HEK293T (cell line): ENCODE measurements at regions not wholly inside any gene's neighbourhood (a gene's known extent, or its start where the extent isn't known, plus 50 kb on each side); places are given as distances from the start of the nearest gene placed in this dataset.

Experiments used
- BHLHE40 ChIP-seq: fragments of 450-650 bp; IDR thresholded peaks from 2 replicates; pipeline ENCODE4 v1.6.1; 2016; ENCODE audit warnings: mild to moderate bottlenecking, moderate library complexity, borderline replicate concordance
- ELF4 ChIP-seq: fragments of 450-650 bp; IDR thresholded peaks from 2 replicates; pipeline ENCODE4 v1.6.1; 2017; ENCODE audit warnings: antibody characterized with exemption
- FOXK2 ChIP-seq: fragments of 450-650 bp; IDR thresholded peaks from 2 replicates; pipeline ENCODE4 v1.6.1; 2016; ENCODE audit warnings: mild to moderate bottlenecking
- L3MBTL2 ChIP-seq: fragments of 450-650 bp; conservative IDR thresholded peaks from 2 replicates; pipeline ENCODE4 v1.6.1; 2016; ENCODE audit warnings: mild to moderate bottlenecking
- NFRKB ChIP-seq: fragments of 450-650 bp; IDR thresholded peaks from 2 replicates; pipeline ENCODE4 v1.6.1; 2016; ENCODE audit warnings: mild to moderate bottlenecking, moderate library complexity
- PKNOX1 ChIP-seq: fragments of 450-650 bp; IDR thresholded peaks from 2 replicates; pipeline ENCODE4 v1.6.1; 2016
- SP1 ChIP-seq: fragments of 450-650 bp; IDR thresholded peaks from 2 replicates; pipeline ENCODE4 v1.6.1; 2017
- SUZ12 ChIP-seq: fragments of 450-650 bp; IDR thresholded peaks from 2 replicates; pipeline ENCODE4 v1.6.1; 2016; ENCODE audit warnings: mild to moderate bottlenecking

DNA sequence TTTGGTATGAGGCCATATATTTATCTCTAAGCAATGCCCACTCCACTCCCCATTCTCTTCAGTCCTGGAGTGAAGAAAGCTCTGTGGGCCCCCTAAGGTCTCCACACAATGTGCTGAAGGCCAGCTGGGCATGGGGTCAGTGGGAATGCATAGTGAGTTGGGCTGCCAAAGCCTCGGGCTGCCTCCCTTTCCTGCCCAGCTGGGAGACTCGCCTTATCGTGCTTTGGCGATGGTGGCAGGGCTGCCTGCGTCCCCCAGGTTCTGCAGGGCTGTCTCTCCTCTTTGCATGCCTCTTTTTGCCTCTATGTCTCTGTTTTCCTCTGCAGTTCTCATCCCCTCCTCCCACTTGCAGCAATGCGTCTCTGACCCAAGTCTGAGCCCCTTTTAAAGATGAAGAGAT lies 116.5 kb downstream of the CYLD start:
- no peak for TF ChIP-seq SUZ12
- no peak for TF ChIP-seq ELF4
- TF ChIP-seq L3MBTL2, result no peak
- TF ChIP-seq BHLHE40, result no peak
- TF ChIP-seq PKNOX1, result no peak
- no peak for TF ChIP-seq SP1
- TF ChIP-seq NFRKB, result no peak
- no peak for TF ChIP-seq FOXK2
